OCI-LY3 (cell line): ENCODE measurements at regions not wholly inside any gene's neighbourhood (a gene's known extent, or its start where the extent isn't known, plus 50 kb on each side); places are given as distances from the start of the nearest gene placed in this dataset.

Experiments used
- EZH2phosphoT487 ChIP-seq: fragments of 200-600 bp; shearing (Covaris generic); IDR thresholded peaks from 2 replicates; pipeline ENCODE4 v1.6.1; 2018; ENCODE audit warnings: antibody characterized with exemption, mixed run types, low read depth
- TF ChIP-seq, protein P1 (sequence below): fragments of 200-600, 300-600 bp; sonication (generic); IDR thresholded peaks from 2 replicates; pipeline ENCODE4 v1.5.1; 2014; ENCODE audit warnings: antibody characterized with exemption, low read length, low read depth

DNA sequence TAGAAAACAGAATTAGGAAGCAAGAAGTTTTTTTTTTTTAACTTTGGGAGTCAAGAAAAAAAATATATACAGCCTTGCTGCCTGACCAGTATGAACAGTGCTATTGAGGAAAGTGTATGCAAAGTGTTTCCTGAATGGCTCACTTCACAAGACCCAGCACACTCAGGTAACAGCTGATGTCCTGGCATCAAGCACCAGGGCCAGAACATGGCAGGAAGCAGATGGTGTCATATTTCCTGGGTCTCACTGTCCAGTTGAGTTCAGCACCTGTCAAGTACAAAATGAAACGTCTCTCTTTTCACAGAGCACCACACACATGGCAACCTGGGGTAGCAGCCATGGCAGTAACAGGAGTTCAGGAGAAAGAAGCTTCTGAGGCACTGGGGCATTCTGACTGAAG, 372.3 kb downstream of the TTLL7 start:
- TF ChIP-seq, protein P1, sequence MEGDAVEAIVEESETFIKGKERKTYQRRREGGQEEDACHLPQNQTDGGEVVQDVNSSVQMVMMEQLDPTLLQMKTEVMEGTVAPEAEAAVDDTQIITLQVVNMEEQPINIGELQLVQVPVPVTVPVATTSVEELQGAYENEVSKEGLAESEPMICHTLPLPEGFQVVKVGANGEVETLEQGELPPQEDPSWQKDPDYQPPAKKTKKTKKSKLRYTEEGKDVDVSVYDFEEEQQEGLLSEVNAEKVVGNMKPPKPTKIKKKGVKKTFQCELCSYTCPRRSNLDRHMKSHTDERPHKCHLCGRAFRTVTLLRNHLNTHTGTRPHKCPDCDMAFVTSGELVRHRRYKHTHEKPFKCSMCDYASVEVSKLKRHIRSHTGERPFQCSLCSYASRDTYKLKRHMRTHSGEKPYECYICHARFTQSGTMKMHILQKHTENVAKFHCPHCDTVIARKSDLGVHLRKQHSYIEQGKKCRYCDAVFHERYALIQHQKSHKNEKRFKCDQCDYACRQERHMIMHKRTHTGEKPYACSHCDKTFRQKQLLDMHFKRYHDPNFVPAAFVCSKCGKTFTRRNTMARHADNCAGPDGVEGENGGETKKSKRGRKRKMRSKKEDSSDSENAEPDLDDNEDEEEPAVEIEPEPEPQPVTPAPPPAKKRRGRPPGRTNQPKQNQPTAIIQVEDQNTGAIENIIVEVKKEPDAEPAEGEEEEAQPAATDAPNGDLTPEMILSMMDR, result no peak
- TF ChIP-seq EZH2phosphoT487, result no peak
